HTR-8/SVneo (cell line): ENCODE measurements at regions not wholly inside any gene's neighbourhood (a gene's known extent, or its start where the extent isn't known, plus 50 kb on each side); places are given as distances from the start of the nearest gene placed in this dataset.

ENCODE experiments used
- DNase-seq: peaks from one replicate; pipeline ENCODE4 v3.0.0; 2011; ENCODE audit warnings: low spot score, mixed read lengths; ENCODE audit not compliant: insufficient read length
- FAIRE-seq: peaks from 2 replicates; lab custom pipeline; 2011; peaks lifted over from hg19 to GRCh38; lab: Jason Lieb, UNC

- FAIRE-seq (no peak), DNase-seq (no peak)
Measured at GRCh38 chr1:181354865-181355264, 128.5 kb upstream of the CACNA1E start.

DNA sequence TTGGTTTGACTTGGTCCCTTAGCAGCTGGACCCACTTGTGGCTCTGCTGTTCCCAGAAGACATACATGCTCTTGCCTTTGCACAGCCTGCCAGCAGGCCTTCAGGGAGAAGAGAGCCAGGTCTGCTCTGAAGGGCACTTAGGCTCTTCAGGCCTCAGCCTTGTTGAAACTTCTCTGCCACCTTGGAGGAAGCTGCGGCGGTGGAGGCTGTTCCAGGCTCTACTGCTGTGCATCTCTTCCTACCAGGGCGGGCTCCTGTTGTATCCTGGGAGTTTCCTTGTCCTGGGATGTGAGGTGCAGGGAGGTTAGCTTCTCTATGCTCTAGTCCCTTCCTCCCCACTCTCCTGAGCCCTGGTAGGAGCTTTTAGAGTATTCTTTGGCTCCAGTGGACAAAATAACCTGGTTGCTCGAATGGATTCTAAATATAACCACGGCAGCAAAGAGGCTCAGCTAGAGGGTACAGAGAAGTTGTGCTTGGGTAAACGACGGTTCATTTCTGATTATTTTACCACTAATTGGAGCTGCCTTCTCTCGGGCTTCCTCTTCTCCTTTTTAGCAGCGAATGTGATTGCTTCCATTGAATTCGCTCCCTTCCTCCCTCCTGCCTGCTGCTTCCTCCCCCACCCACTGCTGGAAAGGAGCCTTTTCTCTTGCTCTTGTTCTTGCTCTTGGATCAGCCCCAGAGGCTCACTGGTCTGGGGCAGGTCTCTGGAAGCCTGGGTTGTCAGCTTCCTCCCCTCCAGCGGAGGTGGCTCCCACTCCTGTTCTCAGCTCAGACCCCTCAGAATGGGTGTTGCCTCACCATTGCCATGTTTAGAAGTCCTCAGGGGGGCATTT lies 126.6 kb upstream of the CACNA1E start:
- DNase-seq = no peak
- no peak for FAIRE-seq

GRCh38 chr1:181359012-181359411 lies 124.3 kb upstream of the CACNA1E start:
- DNase-seq (no peak), FAIRE-seq (no peak)

DNA sequence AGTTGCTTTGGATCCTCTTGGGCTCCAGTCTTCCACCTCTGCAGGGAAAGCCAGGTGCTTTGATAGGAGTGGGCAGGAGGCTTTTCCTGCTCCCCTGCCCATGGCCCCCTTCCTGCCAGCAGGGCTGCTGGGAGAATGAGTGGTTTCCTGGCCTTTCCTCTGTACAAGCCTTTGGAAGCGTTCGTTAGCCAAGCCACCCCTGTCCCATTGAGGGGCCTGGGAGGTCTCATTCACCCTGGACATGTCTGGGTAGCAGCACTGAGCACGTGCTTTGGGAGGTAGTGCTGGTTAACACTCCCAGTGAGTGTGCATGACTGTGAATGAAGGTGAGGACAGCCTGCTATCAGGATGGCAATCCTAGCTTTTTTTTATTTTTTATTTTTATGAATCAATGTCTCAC lies 118.5 kb upstream of the CACNA1E start:
- DNase-seq (no peak), FAIRE-seq (no peak)

DNA sequence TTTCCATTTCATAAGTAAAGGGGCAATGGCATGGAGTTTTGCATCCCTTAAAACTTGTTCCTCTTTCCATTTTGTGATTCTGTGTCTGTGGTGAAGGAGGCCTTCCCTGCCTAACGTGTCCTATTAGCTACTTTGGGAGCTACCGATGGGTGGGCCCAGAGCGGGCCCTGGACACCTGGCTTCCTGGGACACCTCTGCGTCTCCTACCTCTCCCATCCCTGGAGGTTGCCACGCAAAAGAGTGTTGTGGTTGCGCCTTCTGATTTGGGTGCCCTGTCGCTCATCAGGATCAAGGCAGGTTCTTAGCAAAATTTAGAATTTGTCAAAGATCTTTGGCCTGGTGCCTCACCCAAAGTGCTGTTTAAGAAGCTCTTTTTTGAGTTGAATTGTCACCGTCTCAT lies 116.4 kb upstream of the CACNA1E start:
- FAIRE-seq = no peak
- no peak for DNase-seq

DNA sequence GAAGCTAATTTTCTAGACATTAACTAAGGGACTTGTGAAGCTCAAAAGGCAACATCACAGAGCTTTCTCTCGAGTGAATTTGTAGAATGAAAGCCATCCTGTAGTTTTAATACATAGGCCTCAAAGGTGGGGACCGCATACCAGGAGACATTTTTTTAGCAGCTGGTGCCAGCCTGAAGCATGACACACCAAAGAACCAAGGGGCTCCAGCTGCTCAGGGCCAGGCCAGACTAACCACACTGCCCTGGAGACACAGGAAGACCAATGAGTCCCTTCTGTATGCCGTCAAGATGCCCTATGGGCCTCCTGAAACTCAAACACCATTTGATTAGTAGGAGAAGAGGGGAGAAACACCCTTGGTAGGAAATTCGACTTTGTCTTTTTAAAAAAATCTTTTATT lies 113.9 kb upstream of the CACNA1E start:
- FAIRE-seq = no peak
- DNase-seq = no peak

- DNase-seq (no peak), FAIRE-seq (no peak)
Measured at GRCh38 chr1:181383695-181384094, 99.6 kb upstream of the CACNA1E start.

GRCh38 chr1:181386340-181386739 lies 97.0 kb upstream of the CACNA1E start:
- DNase-seq (no peak), FAIRE-seq (no peak)

GRCh38 chr1:181386951-181387350 lies 96.4 kb upstream of the CACNA1E start:
- no peak for FAIRE-seq

GRCh38 chr1:181387702-181388101 lies 95.6 kb upstream of the CACNA1E start:
- DNase-seq = no peak
- no peak for FAIRE-seq

More at GRCh38 chr1:181386951-181387350, 96.4 kb upstream of the CACNA1E start:
- no peak for DNase-seq

DNA sequence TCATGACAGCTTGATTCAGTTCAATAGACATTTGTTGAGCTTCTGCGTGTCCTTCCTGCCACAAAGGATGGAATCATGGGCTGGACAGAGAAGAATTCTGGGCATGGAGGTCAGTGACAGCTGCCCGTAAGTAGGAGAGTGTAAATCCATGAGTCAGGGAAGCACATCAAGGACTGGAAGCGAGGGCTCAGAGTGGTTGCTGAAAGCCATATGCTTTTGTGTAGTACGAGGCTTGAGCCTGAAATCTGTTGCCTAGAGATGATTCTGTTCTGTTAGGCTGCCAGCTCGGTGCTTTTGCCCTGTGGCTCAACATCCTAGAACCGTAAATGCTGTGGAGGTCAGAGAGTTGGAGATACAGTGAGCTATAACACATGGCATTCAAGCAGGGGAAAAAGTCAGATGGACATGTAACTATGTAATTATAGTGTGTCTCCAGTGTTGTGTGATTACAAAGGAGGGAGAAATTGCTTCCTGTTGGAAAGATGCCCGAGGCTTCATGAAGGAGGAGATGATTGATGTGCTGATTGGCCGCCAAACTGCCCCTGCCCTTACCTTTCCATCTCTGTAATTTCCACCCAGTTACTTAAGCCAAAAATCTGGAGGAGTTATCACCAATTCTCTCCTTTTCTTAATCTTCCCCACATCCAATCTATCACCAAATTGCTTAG lies 92.8 kb upstream of the CACNA1E start:
- no peak for FAIRE-seq
- no peak for DNase-seq

GRCh38 chr1:181391301-181391900 lies 91.9 kb upstream of the CACNA1E start:
- FAIRE-seq (no peak), DNase-seq (no peak)

DNA sequence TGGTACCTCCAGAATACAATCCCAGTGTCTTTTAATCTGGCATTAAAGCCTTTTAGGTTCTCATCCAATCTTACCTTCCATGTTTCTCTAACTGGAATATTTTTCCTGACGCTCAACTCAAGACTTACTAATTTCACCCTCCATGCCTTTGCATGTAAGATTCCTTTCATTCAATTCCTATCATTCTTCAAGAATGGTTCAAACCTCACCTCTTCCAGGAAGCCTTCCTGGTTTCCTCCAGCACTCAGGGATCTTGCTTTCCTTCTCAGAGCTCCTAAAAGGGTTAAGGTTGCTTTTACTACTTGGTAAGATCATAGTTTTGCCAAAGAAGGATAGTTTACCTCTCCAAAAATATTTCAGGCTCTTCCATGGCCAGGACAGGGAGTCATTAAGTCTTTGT lies 91.2 kb upstream of the CACNA1E start:
- FAIRE-seq = no peak

DNA sequence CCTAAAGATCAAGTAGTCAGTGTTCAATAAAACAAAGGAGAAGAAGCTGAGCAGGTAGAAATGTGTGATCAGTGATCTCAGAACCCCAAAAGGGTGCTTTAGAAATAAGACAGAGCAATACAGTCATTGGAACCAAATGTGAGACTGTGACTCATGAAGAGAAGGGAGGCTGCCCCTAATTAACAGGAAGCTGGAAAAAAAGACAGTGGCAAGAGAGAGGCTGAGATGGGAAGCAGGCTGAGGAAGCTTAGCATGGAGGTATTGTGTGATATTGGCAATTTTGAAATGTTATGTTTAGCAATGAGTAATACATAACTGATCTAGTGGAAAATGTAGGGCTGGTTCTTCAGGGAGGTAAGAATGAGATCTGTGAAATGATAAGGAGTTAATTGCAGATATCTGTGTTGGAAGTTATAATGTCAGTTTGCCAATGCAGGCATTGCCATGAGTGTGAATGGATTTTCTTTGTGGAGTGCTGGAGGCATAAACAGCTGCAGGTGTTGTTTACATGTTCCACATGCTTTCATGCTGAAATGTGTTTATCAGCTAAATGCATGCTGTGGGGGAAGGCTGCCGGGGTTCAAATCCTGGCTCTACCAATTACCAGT lies 90.6 kb upstream of the CACNA1E start:
- no peak for DNase-seq

More for the DNA sequence above, 91.2 kb upstream of the CACNA1E start:
- no peak for DNase-seq

DNA sequence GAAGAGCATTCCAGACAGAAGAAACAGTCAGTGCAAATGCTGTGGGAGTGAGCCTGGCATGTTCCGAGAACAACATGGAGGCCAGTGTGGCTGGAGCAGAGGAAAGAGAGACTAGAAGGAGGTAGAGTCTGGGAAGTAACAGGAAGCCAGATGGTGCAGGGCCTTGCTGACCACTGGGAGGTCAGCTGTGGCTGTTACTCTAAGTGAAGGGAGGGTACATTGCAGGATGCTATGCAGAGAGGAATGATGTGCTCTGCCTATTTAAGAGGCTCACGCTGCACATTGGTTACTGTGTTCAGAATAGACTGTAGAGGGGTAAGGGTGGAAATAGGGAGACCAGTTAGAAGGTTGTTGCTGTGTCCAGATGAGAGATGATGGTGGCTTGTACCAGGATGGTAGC lies 88.6 kb upstream of the CACNA1E start:
- DNase-seq (no peak), FAIRE-seq (no peak)

More for the DNA sequence above, 90.6 kb upstream of the CACNA1E start:
- no peak for FAIRE-seq

- DNase-seq (no peak), FAIRE-seq (no peak)
Measured at GRCh38 chr1:181396171-181396670, 87.1 kb upstream of the CACNA1E start.

- no peak for DNase-seq
- FAIRE-seq = no peak
Measured at GRCh38 chr1:181396811-181397210, 86.5 kb upstream of the CACNA1E start.

- DNase-seq (no peak), FAIRE-seq (no peak)
Measured at GRCh38 chr1:181397845-181398244, 85.5 kb upstream of the CACNA1E start.

GRCh38 chr1:181398544-181398943 lies 84.8 kb upstream of the CACNA1E start:
- FAIRE-seq (no peak), DNase-seq (no peak)

- DNase-seq (no peak), FAIRE-seq (no peak)
Measured at GRCh38 chr1:181405584-181405983, 77.7 kb upstream of the CACNA1E start.

GRCh38 chr1:181406989-181407388 lies 76.3 kb upstream of the CACNA1E start:
- DNase-seq (no peak), FAIRE-seq (no peak)
